Mesothelial cell of epicardium (in vitro differentiated cells): ENCODE measurements at regions not wholly inside any gene's neighbourhood (a gene's known extent, or its start where the extent isn't known, plus 50 kb on each side); places are given as distances from the start of the nearest gene placed in this dataset.

Source experiments
- DNase-seq, 2 experiments: peaks; one replicate each; pipeline ENCODE4 v3.0.0; 2021; ENCODE audit warnings: low spot score in 2 of 2; ENCODE audit not compliant: unreplicated experiment in 2 of 2
- H3K27ac Mint-ChIP-seq: 2 replicates; pipeline ENCODE4 v1.8.0; 2021; ENCODE audit warnings: mixed read lengths
- H3K27me3 Mint-ChIP-seq: 2 replicates; pipeline ENCODE4 v1.8.0; 2021; ENCODE audit warnings: low read depth, mixed read lengths
- H3K36me3 Mint-ChIP-seq: 2 replicates; pipeline ENCODE4 v1.8.0; 2021; ENCODE audit warnings: mixed read lengths
- H3K4me1 Mint-ChIP-seq: 2 replicates; pipeline ENCODE4 v1.8.0; 2021; ENCODE audit warnings: mixed read lengths
- H3K4me3 Mint-ChIP-seq: 2 replicates; pipeline ENCODE4 v1.8.0; 2021; ENCODE audit warnings: mild to moderate bottlenecking, moderate library complexity, mixed read lengths
- H3K9me3 Mint-ChIP-seq: 2 replicates; pipeline ENCODE4 v1.8.0; 2021; ENCODE audit warnings: mixed read lengths
- CTCF ChIP-seq: fragments of 200-600 bp; sonication (generic); IDR thresholded peaks from one replicate; pipeline ENCODE4 v1.5.0; 2021; ENCODE audit warnings: antibody characterized with exemption; ENCODE audit not compliant: unreplicated experiment

GRCh38 chr2:41905597-41906337 is 142.1 kb upstream of the PKDCC start:
- H3K36me3 Mint-ChIP-seq = no peaks in the 10 kb centered on the region
- DNase-seq = no peak
- TF ChIP-seq CTCF = no peak
- no peaks in the 10 kb centered on the region for H3K27me3 Mint-ChIP-seq
- H3K4me1 Mint-ChIP-seq = peaks cover 35% of the 10 kb centered on the region
- no peaks in the 10 kb centered on the region for H3K9me3 Mint-ChIP-seq
- no peak overlapping the region for H3K4me3 Mint-ChIP-seq
- H3K27ac Mint-ChIP-seq = peak overlapping the region; percentile 55

DNA sequence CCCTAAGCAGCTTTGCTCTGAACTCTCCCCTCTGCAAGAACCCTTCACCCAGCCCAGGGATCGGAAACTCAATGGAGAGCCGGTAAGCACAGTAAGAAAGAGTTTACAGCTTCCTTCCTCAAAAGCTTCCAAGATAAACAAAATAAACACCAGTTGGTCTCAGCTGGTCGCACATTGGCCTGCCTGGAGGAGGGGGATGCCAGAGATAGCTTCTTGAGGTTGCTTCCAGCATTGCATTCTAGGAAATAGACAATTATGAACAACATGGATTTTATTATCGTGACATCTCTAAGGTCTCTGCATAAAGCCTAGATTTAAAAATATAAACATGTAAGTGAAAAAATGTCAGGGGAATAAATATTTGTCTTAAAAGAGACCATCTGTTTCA is 141.5 kb upstream of the PKDCC start:
- Mint-ChIP-seq H3K4me3 (no peak overlapping the region), H3K9me3 (no peaks in the 10 kb centered on the region), H3K4me1 (peaks cover 35% of the 10 kb centered on the region)

DNA sequence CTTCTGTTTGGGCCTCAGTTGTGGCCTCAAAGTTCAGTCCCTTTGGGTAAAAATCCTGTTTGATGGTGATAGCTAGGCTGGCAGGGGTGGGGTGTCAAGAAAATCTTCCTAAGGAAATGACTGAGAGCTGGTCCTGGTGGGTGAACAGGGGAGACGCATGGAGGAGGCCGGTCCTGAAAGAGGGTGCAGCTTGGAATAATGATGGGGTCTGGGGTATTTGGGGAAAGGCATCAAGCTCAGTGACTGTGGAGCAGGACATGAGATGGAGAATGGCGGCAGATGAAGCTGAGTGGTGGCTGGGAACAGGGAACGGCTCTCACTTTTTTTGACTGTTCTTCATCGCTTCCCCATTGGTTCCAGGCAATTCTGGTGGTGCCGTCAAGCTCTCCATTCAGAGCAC is 140.7 kb upstream of the PKDCC start:
- H3K4me1 Mint-ChIP-seq = peaks cover 35% of the 10 kb centered on the region
- peak overlapping the region; percentile 54 for H3K27ac Mint-ChIP-seq
- no peaks in the 10 kb centered on the region for H3K9me3 Mint-ChIP-seq
- no peak for TF ChIP-seq CTCF
- DNase-seq = no peak
- H3K36me3 Mint-ChIP-seq = no peaks in the 10 kb centered on the region
- H3K27me3 Mint-ChIP-seq = no peaks in the 10 kb centered on the region
- no peak overlapping the region for H3K4me3 Mint-ChIP-seq

More for the DNA sequence above, 141.5 kb upstream of the PKDCC start:
- no peaks in the 10 kb centered on the region for H3K36me3 Mint-ChIP-seq
- DNase-seq = no peak
- H3K27ac Mint-ChIP-seq = no peak overlapping the region
- TF ChIP-seq CTCF = no peak
- no peaks in the 10 kb centered on the region for H3K27me3 Mint-ChIP-seq

DNA sequence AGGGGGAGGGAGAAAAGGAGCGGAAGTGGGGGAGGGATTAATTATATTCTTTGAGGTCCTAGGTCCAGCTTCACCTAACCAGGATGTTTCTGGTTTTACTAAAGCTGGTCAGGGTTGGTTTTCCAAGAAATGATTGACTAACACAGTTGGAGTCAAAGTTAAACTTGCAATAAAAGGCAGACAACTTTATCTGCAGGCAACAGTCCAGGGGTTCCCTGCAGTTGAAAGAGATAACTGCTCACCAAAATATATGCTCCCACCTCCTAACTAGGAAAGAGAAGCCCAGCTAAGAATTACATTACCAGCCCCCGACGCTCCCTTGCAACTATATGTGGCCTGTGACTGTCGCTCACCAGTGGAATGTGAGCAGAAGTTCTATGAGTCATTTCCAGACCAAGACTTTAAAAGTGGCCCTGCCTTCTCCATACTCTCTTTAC is 140.0 kb upstream of the PKDCC start:
- Mint-ChIP-seq H3K4me1 (peaks cover 35% of the 10 kb centered on the region), H3K36me3 (no peaks in the 10 kb centered on the region), H3K27me3 (no peaks in the 10 kb centered on the region), H3K9me3 (no peaks in the 10 kb centered on the region), H3K4me3 (no peak overlapping the region), H3K27ac (peak overlapping the region; percentile 53)
- TF ChIP-seq CTCF = no peak
- DNase-seq = no peak

DNA sequence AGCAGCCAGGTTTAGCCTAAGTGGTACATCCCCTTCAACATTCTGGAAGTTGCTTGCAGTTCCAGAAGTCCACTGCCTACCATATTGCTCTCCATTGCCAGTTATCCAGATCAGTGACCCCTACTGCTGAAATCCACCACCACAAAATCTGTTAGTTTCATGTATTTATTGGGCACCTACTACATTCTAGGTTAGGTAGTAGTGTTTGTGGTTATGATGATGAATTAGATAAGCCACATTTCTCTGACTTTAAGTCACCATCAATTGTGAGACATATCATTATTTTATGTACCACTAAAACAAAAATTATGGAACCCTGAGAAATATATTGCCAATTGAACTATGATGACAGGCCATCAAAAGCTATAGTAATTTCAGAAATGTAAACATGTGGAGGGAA is 139.5 kb upstream of the PKDCC start:
- no peak overlapping the region for H3K4me3 Mint-ChIP-seq
- no peaks in the 10 kb centered on the region for H3K27me3 Mint-ChIP-seq
- no peak for TF ChIP-seq CTCF
- no peaks in the 10 kb centered on the region for H3K36me3 Mint-ChIP-seq
- H3K4me1 Mint-ChIP-seq = peaks cover 31% of the 10 kb centered on the region
- no peaks in the 10 kb centered on the region for H3K9me3 Mint-ChIP-seq
- no peak overlapping the region for H3K27ac Mint-ChIP-seq
- DNase-seq = no peak
